GM18505 (cell line): ENCODE measurements at regions not wholly inside any gene's neighbourhood (a gene's known extent, or its start where the extent isn't known, plus 50 kb on each side); places are given as distances from the start of the nearest gene placed in this dataset.
"Not testable (repeated sequence)": the region's sequence is repeated elsewhere in the genome, so short reads cannot be mapped to it uniquely, and the experiment has no call there.

Experiments
- ATAC-seq: cut with Tn5 transposase; IDR thresholded peaks from one replicate; pipeline ENCODE4 v1.9.1; 2021; ENCODE audit not compliant: unreplicated experiment
- POLR2A ChIP-seq: IDR thresholded peaks from 4 replicates; pipeline ENCODE4 v1.6.1; 2011; ENCODE audit warnings: borderline replicate concordance; ENCODE audit not compliant: insufficient read depth, insufficient read length; ENCODE audit errors: extremely low read depth

DNA sequence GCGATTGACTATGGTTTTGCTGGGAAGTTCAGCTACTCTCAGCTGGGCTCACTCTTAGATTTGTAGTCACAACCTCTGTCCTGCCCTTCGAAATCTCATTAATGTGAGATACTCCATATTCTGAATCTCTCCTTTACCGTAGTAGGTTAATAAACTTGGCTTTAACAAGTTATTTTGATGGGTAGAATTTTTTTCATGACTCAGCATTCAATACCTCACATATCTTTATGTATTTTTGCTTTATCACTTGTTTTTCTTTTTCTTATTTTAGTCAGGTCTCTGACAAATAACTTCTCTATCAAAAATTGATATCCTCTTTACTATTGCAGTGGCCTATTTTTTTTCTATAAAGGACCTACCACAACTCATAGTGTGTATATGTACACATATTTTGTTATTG is 855.2 kb upstream of the ADGRB3 start:
- no peak for TF ChIP-seq POLR2A
- no peak for ATAC-seq

DNA sequence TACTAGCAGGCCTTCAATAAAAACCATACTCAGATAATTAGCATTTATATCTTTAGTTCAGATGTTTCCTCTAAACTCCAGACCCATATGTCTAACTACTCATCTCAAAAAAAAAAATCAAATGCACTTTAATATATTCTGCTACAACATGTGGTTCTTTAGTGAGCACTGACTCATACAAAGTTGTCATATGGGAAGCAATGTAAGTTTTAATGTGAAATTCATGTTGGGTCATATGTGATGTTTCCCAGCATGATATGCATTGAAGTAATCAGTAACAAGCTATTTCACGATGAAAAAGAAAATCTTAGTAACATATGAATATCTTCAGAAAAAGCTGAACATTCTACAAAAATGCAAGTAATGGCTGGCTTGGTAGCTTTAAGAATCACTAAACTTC is 859.7 kb upstream of the ADGRB3 start:
- TF ChIP-seq POLR2A, result no peak
- ATAC-seq, result no peak

DNA sequence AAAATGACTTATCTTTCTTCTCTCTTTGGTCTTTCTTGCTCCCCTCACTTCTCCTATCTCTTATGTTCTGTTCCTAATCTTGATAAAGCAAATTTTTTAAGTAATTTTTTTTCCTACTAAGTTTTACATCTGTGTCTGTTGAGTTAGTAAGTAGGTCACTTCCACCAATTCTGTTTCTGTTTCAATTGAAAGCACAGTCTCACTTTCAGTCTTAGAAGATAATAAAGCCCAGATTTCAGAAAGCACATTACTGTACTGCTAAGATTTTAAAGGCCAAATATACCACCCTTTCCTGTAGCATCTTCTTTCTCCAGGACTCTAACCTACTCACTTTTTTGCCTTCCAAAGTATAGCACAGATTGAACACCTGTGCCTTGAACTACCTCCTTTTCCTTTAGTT is 866.1 kb upstream of the ADGRB3 start:
- TF ChIP-seq POLR2A, result no peak
- no peak for ATAC-seq

DNA sequence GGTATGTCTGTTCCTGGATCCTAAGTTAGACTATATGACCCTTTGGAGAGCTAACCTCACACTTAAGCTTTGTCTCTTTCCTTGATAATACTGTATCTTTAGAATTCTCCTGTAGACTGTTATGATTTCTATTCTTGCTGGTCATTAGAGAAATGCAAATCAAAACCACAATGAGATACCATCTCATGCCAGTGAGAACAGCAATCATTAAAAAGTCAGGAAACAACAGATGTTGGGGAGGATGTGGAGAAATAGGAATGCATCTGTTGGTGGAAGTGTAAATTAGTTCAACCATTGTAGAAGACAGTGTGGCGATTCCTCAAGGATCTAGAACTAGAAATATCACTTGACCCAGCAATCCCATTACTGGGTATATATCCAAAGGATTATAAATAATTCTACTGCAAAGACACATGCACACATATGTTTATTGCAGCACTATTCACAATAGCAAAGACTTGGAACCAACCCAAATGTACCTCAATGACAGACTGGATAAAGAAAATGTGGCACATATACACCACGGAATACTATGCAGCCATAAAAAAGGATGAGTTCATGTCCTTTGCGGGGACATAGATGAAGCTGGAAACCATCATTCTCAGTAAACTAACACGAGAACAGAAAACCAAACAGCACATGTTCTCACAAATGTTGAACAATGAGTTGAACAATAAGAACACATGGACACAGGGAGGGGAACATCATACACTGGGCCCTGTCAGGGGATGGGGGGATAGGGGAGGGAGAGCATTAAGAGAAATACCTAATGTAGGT is 867.8 kb upstream of the ADGRB3 start:
- ATAC-seq, result not testable (repeated sequence)

DNA sequence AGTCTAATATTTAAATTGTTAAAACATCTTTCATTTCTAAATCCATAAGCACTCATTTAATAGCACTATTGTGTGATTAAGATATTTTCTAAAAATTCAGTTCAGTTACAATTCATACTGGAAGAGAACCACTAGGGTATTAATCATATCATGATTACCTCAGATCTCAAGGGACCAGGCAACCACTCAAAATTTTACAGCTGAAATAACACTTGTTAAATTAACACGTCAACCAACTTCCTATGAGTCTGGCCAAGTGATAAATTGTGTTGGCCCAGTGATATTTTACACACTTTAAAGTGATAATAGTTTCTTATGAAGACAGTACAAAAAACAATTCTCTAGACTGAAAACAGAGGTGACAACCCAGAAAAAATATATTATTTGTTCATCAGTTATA is 869.0 kb upstream of the ADGRB3 start:
- no peak for ATAC-seq
- TF ChIP-seq POLR2A, result no peak

DNA sequence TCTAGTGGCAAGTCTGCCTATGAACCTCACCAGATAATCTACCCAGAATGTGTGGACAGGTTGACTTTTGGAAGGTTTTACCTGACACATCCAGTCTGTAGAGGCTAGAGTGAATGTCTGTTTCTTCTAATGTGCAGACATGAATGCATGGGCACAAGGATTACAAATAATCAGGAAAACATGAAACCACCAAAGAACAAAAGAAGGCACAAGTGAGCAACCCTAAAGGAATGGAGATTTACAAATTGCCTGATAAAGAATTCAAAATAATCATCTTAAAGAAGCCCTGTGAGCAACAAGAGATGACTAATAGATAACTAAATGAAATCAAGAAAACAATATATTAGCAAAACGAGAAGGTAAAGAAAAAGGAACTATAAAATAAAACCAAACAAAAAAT is 876.1 kb upstream of the ADGRB3 start:
- no peak for TF ChIP-seq POLR2A
- ATAC-seq, result no peak

DNA sequence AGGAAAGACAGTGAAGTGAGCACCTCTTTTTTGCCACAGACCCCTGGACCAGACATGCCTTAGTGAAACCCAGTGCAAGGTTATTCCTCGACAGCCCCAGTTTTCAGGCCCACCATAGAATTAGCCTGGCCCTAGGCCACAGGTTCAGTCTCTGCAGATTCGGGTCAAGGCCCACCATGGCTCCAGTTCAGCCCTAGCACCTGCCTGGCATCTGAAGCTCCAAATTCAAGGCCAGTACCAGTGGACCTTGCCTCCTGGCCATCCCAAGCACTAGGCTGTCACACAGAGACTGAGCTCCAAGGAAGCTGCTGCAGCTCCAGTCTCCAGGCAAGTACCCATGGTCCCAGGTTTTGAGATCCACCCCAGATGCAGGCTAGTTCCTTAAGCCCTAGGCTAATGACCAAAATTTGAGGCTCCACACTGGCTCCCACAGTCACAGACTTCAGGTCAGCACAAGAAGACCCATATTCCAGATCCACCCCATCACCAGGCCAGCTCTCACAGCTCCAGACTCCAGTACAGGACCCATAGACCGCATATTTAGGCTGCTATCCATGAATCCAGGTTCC is 877.5 kb upstream of the ADGRB3 start:
- no peak for TF ChIP-seq POLR2A

DNA sequence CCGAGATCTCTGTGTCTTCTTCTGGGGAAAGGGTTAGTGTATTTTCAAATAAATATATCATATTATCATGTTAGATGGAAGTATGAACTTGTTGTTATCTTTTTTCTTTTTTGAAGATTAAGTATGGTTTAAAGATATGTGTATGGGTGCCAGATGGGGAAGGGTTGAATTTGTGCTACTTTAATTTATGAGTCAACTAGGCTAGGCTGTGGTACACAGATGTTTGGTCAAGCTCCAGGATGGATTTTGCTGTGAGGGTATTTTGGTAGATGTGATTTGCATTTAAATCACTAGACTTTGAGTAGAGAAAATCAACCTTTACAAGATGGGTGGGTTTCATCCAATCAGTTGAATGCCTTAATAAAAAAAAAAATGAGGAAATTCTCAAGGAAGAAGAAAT is 886.6 kb upstream of the ADGRB3 start:
- ATAC-seq, result no peak
- TF ChIP-seq POLR2A, result no peak

More for the DNA sequence above, 877.5 kb upstream of the ADGRB3 start:
- ATAC-seq, result no peak

DNA sequence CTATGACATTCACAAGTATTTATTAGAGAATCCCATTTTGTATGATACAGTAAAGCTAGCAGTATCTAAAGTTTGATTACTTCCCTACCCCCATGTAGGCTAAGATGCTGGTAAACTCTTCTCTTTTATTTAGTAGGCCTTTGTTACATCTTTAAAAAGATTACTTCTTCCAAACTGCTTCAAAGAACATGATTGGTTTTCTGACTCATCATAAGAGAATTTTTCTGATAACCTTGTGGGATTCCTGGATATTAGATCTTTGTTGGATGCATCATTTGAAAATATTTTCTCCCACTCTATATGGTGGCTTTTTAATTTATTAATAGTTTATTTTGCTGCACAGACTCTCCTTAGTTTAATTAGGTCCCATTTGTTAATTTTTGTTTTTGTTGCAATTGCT is 898.3 kb upstream of the ADGRB3 start:
- TF ChIP-seq POLR2A, result no peak
- ATAC-seq, result no peak

DNA sequence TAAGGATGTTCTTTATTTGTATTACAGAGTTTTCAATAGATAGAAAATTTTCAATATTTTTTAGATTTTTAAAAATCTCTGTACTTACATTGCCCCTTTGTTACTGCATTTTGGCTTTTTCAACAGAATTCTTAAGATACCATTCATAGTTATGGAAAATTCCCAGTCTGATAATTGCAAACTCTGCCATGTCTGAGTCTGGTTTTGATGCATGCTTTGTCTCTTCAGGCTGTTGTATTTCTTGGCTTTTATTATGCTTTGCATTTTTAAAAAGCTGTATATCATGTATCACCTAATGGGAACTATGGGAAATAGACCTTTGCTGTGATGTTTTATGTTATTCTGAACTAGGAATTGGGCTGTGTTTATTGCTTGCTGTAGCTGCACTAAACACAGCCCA is 898.9 kb upstream of the ADGRB3 start:
- no peak for TF ChIP-seq POLR2A
- ATAC-seq, result no peak

DNA sequence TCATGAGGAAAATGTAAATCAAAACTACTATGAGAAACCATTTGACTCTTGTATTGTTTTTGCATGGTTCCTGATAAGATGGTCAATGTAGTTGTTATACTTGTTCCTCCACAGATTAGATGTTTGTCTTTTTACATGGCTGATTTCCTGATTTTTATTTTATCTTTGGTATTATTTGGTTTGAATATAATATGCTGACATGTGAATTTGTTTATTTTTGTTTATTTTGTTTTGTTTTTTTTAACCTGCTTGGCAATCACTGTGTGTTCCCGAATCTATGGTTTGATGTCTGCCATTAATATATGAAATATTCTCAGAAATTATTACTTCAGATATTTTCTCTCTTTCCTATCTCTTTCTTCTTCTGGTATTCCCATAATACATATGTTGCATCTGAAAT is 899.5 kb upstream of the ADGRB3 start:
- TF ChIP-seq POLR2A, result no peak
- no peak for ATAC-seq

DNA sequence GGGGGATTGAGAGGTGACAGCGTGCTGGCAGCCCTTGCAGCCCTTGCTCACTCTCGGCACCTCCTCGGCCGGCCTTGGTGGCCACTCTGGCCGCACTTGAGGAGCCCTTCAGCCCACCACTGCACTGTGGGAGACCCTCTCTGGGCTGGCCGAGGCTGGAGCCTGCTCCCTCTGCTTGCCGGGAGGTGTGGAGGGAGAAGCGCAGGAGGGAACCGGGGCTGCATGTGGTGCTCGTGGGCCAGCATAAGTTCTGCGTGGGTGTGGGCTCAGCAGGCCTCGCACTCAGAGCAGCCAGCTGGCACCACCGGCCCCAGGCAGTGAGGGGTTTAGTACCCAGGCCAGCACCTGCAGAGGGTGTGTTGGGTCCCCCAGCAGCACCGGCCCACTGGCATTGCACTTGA is 912.2 kb upstream of the ADGRB3 start:
- no peak for ATAC-seq
- TF ChIP-seq POLR2A, result no peak

DNA sequence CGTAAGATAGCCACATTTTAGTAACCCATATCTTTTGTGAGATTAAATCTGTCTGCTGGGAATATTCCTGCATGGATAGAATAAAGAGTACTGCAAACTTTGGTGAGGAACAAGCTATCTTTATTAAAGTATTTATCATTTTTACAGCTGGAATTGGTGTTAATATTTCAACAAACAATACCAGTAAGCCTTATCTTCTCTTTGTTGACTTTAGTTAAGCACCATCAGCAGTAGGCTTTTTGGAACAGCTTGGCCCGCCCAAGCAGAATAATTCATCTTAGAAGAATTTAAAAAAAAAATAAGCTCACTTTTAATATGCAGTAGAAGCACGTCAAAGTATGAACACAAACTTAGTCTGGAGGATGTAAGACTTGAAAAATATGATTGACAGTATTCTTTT is 917.8 kb upstream of the ADGRB3 start:
- TF ChIP-seq POLR2A, result no peak
- ATAC-seq, result no peak

DNA sequence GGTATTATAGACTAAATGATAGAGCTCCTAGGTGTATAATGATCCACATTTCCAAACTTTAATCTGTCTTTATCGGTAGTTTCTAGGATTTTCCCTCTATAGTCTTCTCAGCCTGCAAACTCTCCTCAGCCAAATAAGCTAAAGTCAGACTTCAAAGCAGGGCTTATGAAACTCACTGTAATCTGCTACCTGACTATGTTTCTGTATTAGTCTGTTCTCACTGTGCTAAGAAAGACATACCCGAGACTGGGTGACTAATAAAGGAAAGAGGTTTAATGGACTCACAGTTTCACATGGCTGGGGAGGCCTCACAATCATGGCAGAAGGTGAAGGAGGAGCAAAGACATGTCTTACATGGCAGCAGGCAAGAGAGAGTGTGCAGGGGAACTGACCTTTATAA is 928.7 kb upstream of the ADGRB3 start:
- no peak for TF ChIP-seq POLR2A
- ATAC-seq, result no peak

DNA sequence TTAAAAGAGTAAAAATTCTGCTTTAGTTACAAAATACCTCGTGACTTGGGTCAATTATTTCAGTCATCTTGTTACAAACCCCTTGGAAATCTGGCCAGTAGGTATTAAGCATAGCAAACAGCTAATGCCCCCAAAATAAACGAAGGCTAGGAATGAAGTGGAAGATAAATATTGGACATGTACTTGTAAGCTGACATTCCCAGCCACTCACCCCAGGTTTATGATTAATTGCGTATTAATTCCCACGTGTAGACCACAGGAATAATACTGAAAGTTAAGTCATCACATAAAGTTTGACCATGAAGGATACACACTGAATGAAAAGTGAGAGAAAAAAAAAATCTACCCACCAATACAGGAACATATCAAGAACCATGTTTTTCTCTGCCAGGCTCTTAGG is 936.5 kb upstream of the ADGRB3 start:
- no peak for TF ChIP-seq POLR2A
- ATAC-seq, result no peak
